DOHH2 (cell line): ENCODE measurements at regions not wholly inside any gene's neighbourhood (a gene's known extent, or its start where the extent isn't known, plus 50 kb on each side); places are given as distances from the start of the nearest gene placed in this dataset.

Experiments used
- CTCF ChIP-seq: fragments of 200-600 bp; sonication (generic); IDR thresholded peaks from one replicate; pipeline ENCODE4 v1.5.1; 2014; ENCODE audit warnings: antibody characterized with exemption, mild to moderate bottlenecking, low read depth, low read length; ENCODE audit not compliant: poor library complexity, severe bottlenecking
- EZH2phosphoT487 ChIP-seq: fragments of 200-600 bp; sonication (generic); IDR thresholded peaks from 2 replicates; pipeline ENCODE4 v1.6.1; 2017; ENCODE audit warnings: borderline replicate concordance, mild to moderate bottlenecking, antibody characterized with exemption, low read length, moderate library complexity, mixed read lengths

GRCh38 chr9:3741729-3742128 lies 215.9 kb upstream of the RFX3 start:
- TF ChIP-seq CTCF (no peak), EZH2phosphoT487 (no peak)
